Activated naive CD4-positive, alpha-beta T cell treated with anti-CD3 and anti-CD28 coated beads, Interleukin-2, amount 10 ng/mL, durations not matched to agents 7 days and 5 days (primary cell): ENCODE measurements at regions not wholly inside any gene's neighbourhood (a gene's known extent, or its start where the extent isn't known, plus 50 kb on each side); places are given as distances from the start of the nearest gene placed in this dataset.
"Not testable (repeated sequence)": the region's sequence is repeated elsewhere in the genome, so short reads cannot be mapped to it uniquely, and the experiment has no call there.

Source experiments
- CTCF ChIA-PET: fragments of 350-600 bp; sonication (Branson Sonifier 250); formaldehyde crosslinking; loops from one replicate; lab custom pipeline; 2021; ENCODE audit warnings: antibody characterized with exemption; lab: Charles Lee
- DNase-seq: peaks from one replicate; pipeline ENCODE4 v3.0.0-alpha.2; 2020
- H3K27ac Mint-ChIP-seq: one replicate; pipeline ENCODE4 v1.8.0; 2021; ENCODE audit warnings: mild to moderate bottlenecking, moderate library complexity, mixed read lengths
- H3K27me3 Mint-ChIP-seq: one replicate; pipeline ENCODE4 v1.8.0; 2021; ENCODE audit warnings: mild to moderate bottlenecking, mixed read lengths
- H3K36me3 Mint-ChIP-seq: one replicate; pipeline ENCODE4 v1.8.0; 2021; ENCODE audit warnings: mixed read lengths
- H3K4me1 Mint-ChIP-seq: one replicate; pipeline ENCODE4 v1.8.0; 2021; ENCODE audit warnings: mixed read lengths
- H3K4me3 Mint-ChIP-seq: one replicate; pipeline ENCODE4 v1.8.0; 2021; ENCODE audit warnings: mild to moderate bottlenecking, moderate library complexity, mixed read lengths
- H3K9me3 Mint-ChIP-seq: one replicate; pipeline ENCODE4 v1.8.0; 2021; ENCODE audit warnings: mixed read lengths

- Mint-ChIP-seq H3K36me3 (no peaks in the 10 kb centered on the region), H3K27me3 (no peaks in the 10 kb centered on the region), H3K4me1 (no peaks in the 10 kb centered on the region), H3K4me3 (no peak overlapping the region), H3K9me3 (no peaks in the 10 kb centered on the region), H3K27ac (no peak overlapping the region)
- DNase-seq = no peak
- CTCF ChIA-PET = no interaction called here
Measured at GRCh38 chr13:110057052-110057451, 249.9 kb downstream of the COL4A1 start.

- Mint-ChIP-seq H3K27me3 (no peaks in the 10 kb centered on the region), H3K9me3 (no peaks in the 10 kb centered on the region), H3K4me3 (no peak overlapping the region), H3K36me3 (no peaks in the 10 kb centered on the region), H3K4me1 (no peaks in the 10 kb centered on the region), H3K27ac (no peak overlapping the region)
- DNase-seq = no peak
- CTCF ChIA-PET = no interaction called here
Measured at GRCh38 chr13:110056640-110057039, 250.3 kb downstream of the COL4A1 start.

GRCh38 chr13:110055089-110055488 is 251.9 kb downstream of the COL4A1 start:
- H3K36me3 Mint-ChIP-seq = no peaks in the 10 kb centered on the region
- no peaks in the 10 kb centered on the region for H3K9me3 Mint-ChIP-seq
- no peak overlapping the region for H3K4me3 Mint-ChIP-seq
- CTCF ChIA-PET = no interaction called here
- no peak for DNase-seq
- H3K4me1 Mint-ChIP-seq = no peaks in the 10 kb centered on the region
- H3K27me3 Mint-ChIP-seq = no peaks in the 10 kb centered on the region
- H3K27ac Mint-ChIP-seq = no peak overlapping the region

- H3K9me3 Mint-ChIP-seq = no peaks in the 10 kb centered on the region
- H3K4me3 Mint-ChIP-seq = no peak overlapping the region
- no peaks in the 10 kb centered on the region for H3K4me1 Mint-ChIP-seq
- no peaks in the 10 kb centered on the region for H3K27me3 Mint-ChIP-seq
- H3K36me3 Mint-ChIP-seq = no peaks in the 10 kb centered on the region
- CTCF ChIA-PET = no interaction called here
- H3K27ac Mint-ChIP-seq = no peak overlapping the region
- no peak for DNase-seq
Measured at GRCh38 chr13:110054041-110054440, 252.9 kb downstream of the COL4A1 start.

GRCh38 chr13:110047496-110047895 is 259.5 kb downstream of the COL4A1 start:
- no peak overlapping the region for H3K4me3 Mint-ChIP-seq
- CTCF ChIA-PET = no interaction called here
- no peaks in the 10 kb centered on the region for H3K4me1 Mint-ChIP-seq
- no peak overlapping the region for H3K27ac Mint-ChIP-seq
- no peaks in the 10 kb centered on the region for H3K36me3 Mint-ChIP-seq
- H3K27me3 Mint-ChIP-seq = peaks cover 4% of the 10 kb centered on the region
- peaks cover under 1% of the 10 kb centered on the region for H3K9me3 Mint-ChIP-seq
- no peak for DNase-seq

- H3K4me1 Mint-ChIP-seq = no peaks in the 10 kb centered on the region
- peaks cover 4% of the 10 kb centered on the region for H3K27me3 Mint-ChIP-seq
- no peaks in the 10 kb centered on the region for H3K36me3 Mint-ChIP-seq
- no peak overlapping the region for H3K4me3 Mint-ChIP-seq
- peaks cover 2% of the 10 kb centered on the region for H3K9me3 Mint-ChIP-seq
- no peak overlapping the region for H3K27ac Mint-ChIP-seq
- DNase-seq = no peak
- CTCF ChIA-PET = no interaction called here
Measured at GRCh38 chr13:110046811-110047210, 260.1 kb downstream of the COL4A1 start.

- peaks cover 2% of the 10 kb centered on the region for H3K9me3 Mint-ChIP-seq
- no peaks in the 10 kb centered on the region for H3K36me3 Mint-ChIP-seq
- CTCF ChIA-PET = no interaction called here
- H3K27ac Mint-ChIP-seq = no peak overlapping the region
- no peaks in the 10 kb centered on the region for H3K4me1 Mint-ChIP-seq
- no peak overlapping the region for H3K4me3 Mint-ChIP-seq
- no peak for DNase-seq
- peaks cover 4% of the 10 kb centered on the region for H3K27me3 Mint-ChIP-seq
Measured at GRCh38 chr13:110045919-110046318, 259.5 kb upstream of the IRS2 start.

GRCh38 chr13:110045202-110045601 is 258.8 kb upstream of the IRS2 start:
- Mint-ChIP-seq H3K4me3 (no peak overlapping the region), H3K9me3 (peaks cover 2% of the 10 kb centered on the region), H3K27me3 (peaks cover 4% of the 10 kb centered on the region), H3K4me1 (no peaks in the 10 kb centered on the region), H3K27ac (no peak overlapping the region), H3K36me3 (no peaks in the 10 kb centered on the region)
- DNase-seq = no peak
- CTCF ChIA-PET = no interaction called here

- Mint-ChIP-seq H3K4me1 (no peaks in the 10 kb centered on the region), H3K27ac (no peak overlapping the region), H3K27me3 (peaks cover 4% of the 10 kb centered on the region), H3K36me3 (no peaks in the 10 kb centered on the region), H3K4me3 (no peak overlapping the region), H3K9me3 (peaks cover 2% of the 10 kb centered on the region)
- no peak for DNase-seq
- CTCF ChIA-PET = no interaction called here
Measured at GRCh38 chr13:110044551-110045111, 258.2 kb upstream of the IRS2 start.

- Mint-ChIP-seq H3K9me3 (peaks cover 2% of the 10 kb centered on the region), H3K27me3 (no peaks in the 10 kb centered on the region), H3K36me3 (no peaks in the 10 kb centered on the region), H3K4me1 (no peaks in the 10 kb centered on the region), H3K27ac (no peak overlapping the region), H3K4me3 (no peak overlapping the region)
- CTCF ChIA-PET = no interaction called here
- DNase-seq = no peak
Measured at GRCh38 chr13:110042253-110042950, 256.0 kb upstream of the IRS2 start.

- H3K27me3 Mint-ChIP-seq, H3K36me3 Mint-ChIP-seq, CTCF ChIA-PET, H3K4me3 Mint-ChIP-seq, H3K4me1 Mint-ChIP-seq, DNase-seq, H3K27ac Mint-ChIP-seq, H3K9me3 Mint-ChIP-seq: not testable (repeated sequence)
Measured at GRCh38 chr13:110041638-110042037, 255.3 kb upstream of the IRS2 start.

GRCh38 chr13:110037925-110038573 is 251.7 kb upstream of the IRS2 start:
- CTCF ChIA-PET = no interaction called here
- Mint-ChIP-seq H3K36me3 (no peaks in the 10 kb centered on the region), H3K4me3 (no peak overlapping the region), H3K4me1 (no peaks in the 10 kb centered on the region), H3K9me3 (peaks cover 2% of the 10 kb centered on the region), H3K27me3 (no peaks in the 10 kb centered on the region), H3K27ac (no peak overlapping the region)
- DNase-seq = no peak

- DNase-seq = no peak
- Mint-ChIP-seq H3K9me3 (no peaks in the 10 kb centered on the region), H3K27me3 (no peaks in the 10 kb centered on the region), H3K36me3 (no peaks in the 10 kb centered on the region), H3K27ac (no peak overlapping the region), H3K4me1 (no peaks in the 10 kb centered on the region), H3K4me3 (no peak overlapping the region)
- CTCF ChIA-PET = no interaction called here
Measured at GRCh38 chr13:110036060-110036459, 249.7 kb upstream of the IRS2 start.

GRCh38 chr13:110034031-110034549 is 247.7 kb upstream of the IRS2 start:
- no peaks in the 10 kb centered on the region for H3K4me1 Mint-ChIP-seq
- CTCF ChIA-PET = no interaction called here
- no peak for DNase-seq
- H3K27ac Mint-ChIP-seq = no peak overlapping the region
- H3K9me3 Mint-ChIP-seq = no peaks in the 10 kb centered on the region
- no peaks in the 10 kb centered on the region for H3K36me3 Mint-ChIP-seq
- no peak overlapping the region for H3K4me3 Mint-ChIP-seq
- H3K27me3 Mint-ChIP-seq = no peaks in the 10 kb centered on the region

GRCh38 chr13:110032969-110033368 is 246.6 kb upstream of the IRS2 start:
- no peak overlapping the region for H3K27ac Mint-ChIP-seq
- no peaks in the 10 kb centered on the region for H3K9me3 Mint-ChIP-seq

More at GRCh38 chr13:110032969-110033368, 246.6 kb upstream of the IRS2 start:
- Mint-ChIP-seq H3K36me3 (no peaks in the 10 kb centered on the region), H3K4me3 (no peak overlapping the region), H3K27me3 (no peaks in the 10 kb centered on the region), H3K4me1 (no peaks in the 10 kb centered on the region)
- CTCF ChIA-PET = no interaction called here
- DNase-seq = no peak
